SK-N-SH (cell line): ENCODE measurements at regions not wholly inside any gene's neighbourhood (a gene's known extent, or its start where the extent isn't known, plus 50 kb on each side); places are given as distances from the start of the nearest gene placed in this dataset.

ENCODE experiments used
- EP300 ChIP-seq, 2 experiments: IDR thresholded peaks; 2 replicates each; pipeline versions ENCODE4 v1.4.0 to v1.6.1; 2012; ENCODE audit warnings: borderline replicate concordance in 1 of 2, low read depth in 1 of 2, low read length in 1 of 2
- EZH2phosphoT487 ChIP-seq: fragments of 200-600 bp; sonication (generic); IDR thresholded peaks from 2 replicates; pipeline ENCODE4 v1.6.1; 2017; ENCODE audit warnings: low read depth, mixed run types, mild to moderate bottlenecking, antibody characterized with exemption, moderate library complexity, borderline replicate concordance
- FOXM1 ChIP-seq: IDR thresholded peaks from 2 replicates; pipeline ENCODE4 v1.4.0; 2012; ENCODE audit warnings: low read depth, mild to moderate bottlenecking
- NFIC ChIP-seq: IDR thresholded peaks from 2 replicates; pipeline ENCODE4 v1.4.0; 2012; ENCODE audit warnings: borderline replicate concordance
- RFX5 ChIP-seq: IDR thresholded peaks from 2 replicates; pipeline ENCODE4 v1.6.1; 2012; ENCODE audit warnings: mild to moderate bottlenecking, improper control_type of control experiment, low read length
- SIN3A ChIP-seq: IDR thresholded peaks from 2 replicates; pipeline ENCODE4 v1.6.1; 2012; ENCODE audit warnings: low read depth, mild to moderate bottlenecking, low read length, moderate library complexity, borderline replicate concordance
- TF ChIP-seq, protein P1 (sequence below): fragments of 200-600 bp; sonication (generic); IDR thresholded peaks from 2 replicates; pipeline ENCODE4 v1.6.1; 2017; ENCODE audit warnings: antibody characterized with exemption, mild to moderate bottlenecking, moderate library complexity
- TF ChIP-seq, protein P2 (sequence below): IDR thresholded peaks from 2 replicates; pipeline ENCODE4; 2012
- TF ChIP-seq, protein P3 (sequence below): IDR thresholded peaks from 2 replicates; pipeline ENCODE4 v1.6.1; 2012; ENCODE audit warnings: mild to moderate bottlenecking, low read depth, low read length, moderate library complexity

DNA sequence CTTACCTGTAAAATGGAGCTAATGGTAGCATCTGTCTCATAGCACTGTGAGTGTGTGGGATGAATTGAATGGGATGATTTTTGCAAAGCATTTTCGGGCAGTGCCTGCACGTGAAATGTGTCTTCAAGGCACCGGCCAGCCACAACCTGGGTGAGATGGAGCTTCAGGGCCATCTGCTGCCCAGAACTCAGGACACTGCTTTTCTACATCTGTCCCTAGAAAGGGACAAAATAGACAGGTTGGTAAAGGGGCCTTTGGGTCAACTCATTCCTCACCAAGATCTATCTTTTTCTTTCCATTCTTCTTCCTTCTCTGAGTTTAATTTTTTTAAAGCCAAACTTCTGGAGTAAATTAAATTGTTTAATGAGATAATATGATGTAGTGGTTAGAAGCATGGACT is 106.5 kb downstream of the UTP18 start:
- no peak for TF ChIP-seq EP300 (IDR thresholded peaks at IDR 0.05; ENCODE audit: borderline replicate concordance in 1 of 2, low read depth in 1 of 2, low read length in 1 of 2)
- TF ChIP-seq, protein P1, sequence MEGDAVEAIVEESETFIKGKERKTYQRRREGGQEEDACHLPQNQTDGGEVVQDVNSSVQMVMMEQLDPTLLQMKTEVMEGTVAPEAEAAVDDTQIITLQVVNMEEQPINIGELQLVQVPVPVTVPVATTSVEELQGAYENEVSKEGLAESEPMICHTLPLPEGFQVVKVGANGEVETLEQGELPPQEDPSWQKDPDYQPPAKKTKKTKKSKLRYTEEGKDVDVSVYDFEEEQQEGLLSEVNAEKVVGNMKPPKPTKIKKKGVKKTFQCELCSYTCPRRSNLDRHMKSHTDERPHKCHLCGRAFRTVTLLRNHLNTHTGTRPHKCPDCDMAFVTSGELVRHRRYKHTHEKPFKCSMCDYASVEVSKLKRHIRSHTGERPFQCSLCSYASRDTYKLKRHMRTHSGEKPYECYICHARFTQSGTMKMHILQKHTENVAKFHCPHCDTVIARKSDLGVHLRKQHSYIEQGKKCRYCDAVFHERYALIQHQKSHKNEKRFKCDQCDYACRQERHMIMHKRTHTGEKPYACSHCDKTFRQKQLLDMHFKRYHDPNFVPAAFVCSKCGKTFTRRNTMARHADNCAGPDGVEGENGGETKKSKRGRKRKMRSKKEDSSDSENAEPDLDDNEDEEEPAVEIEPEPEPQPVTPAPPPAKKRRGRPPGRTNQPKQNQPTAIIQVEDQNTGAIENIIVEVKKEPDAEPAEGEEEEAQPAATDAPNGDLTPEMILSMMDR, result no peak
- TF ChIP-seq, protein P2, sequence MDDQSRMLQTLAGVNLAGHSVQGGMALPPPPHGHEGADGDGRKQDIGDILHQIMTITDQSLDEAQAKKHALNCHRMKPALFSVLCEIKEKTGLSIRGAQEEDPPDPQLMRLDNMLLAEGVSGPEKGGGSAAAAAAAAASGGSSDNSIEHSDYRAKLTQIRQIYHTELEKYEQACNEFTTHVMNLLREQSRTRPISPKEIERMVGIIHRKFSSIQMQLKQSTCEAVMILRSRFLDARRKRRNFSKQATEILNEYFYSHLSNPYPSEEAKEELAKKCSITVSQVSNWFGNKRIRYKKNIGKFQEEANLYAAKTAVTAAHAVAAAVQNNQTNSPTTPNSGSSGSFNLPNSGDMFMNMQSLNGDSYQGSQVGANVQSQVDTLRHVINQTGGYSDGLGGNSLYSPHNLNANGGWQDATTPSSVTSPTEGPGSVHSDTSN, result no peak
- TF ChIP-seq, protein P3, sequence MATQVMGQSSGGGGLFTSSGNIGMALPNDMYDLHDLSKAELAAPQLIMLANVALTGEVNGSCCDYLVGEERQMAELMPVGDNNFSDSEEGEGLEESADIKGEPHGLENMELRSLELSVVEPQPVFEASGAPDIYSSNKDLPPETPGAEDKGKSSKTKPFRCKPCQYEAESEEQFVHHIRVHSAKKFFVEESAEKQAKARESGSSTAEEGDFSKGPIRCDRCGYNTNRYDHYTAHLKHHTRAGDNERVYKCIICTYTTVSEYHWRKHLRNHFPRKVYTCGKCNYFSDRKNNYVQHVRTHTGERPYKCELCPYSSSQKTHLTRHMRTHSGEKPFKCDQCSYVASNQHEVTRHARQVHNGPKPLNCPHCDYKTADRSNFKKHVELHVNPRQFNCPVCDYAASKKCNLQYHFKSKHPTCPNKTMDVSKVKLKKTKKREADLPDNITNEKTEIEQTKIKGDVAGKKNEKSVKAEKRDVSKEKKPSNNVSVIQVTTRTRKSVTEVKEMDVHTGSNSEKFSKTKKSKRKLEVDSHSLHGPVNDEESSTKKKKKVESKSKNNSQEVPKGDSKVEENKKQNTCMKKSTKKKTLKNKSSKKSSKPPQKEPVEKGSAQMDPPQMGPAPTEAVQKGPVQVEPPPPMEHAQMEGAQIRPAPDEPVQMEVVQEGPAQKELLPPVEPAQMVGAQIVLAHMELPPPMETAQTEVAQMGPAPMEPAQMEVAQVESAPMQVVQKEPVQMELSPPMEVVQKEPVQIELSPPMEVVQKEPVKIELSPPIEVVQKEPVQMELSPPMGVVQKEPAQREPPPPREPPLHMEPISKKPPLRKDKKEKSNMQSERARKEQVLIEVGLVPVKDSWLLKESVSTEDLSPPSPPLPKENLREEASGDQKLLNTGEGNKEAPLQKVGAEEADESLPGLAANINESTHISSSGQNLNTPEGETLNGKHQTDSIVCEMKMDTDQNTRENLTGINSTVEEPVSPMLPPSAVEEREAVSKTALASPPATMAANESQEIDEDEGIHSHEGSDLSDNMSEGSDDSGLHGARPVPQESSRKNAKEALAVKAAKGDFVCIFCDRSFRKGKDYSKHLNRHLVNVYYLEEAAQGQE, result no peak
- no peak for TF ChIP-seq NFIC
- no peak for TF ChIP-seq EZH2phosphoT487
- TF ChIP-seq SIN3A, result no peak
- no peak for TF ChIP-seq FOXM1
- TF ChIP-seq RFX5, result no peak
